Fibroblast of lung (primary cell): ENCODE measurements at regions not wholly inside any gene's neighbourhood (a gene's known extent, or its start where the extent isn't known, plus 50 kb on each side); places are given as distances from the start of the nearest gene placed in this dataset.

Experiments used
- DNase-seq, 2 donors: peaks; one replicate each; pipeline versions ENCODE4 v3.0.0 to v3.0.0-alpha.2; 2010; ENCODE audit warnings: low read depth in 2 of 2
- H2AFZ ChIP-seq: 2 replicates; pipeline ENCODE4 v1.5.1; 2012; ENCODE audit warnings: low read length, control low read depth, inconsistent platforms
- H3K27ac ChIP-seq: 2 replicates; pipeline ENCODE4 v1.5.1; 2011; ENCODE audit warnings: low read length, control low read depth; ENCODE audit not compliant: insufficient read depth
- H3K27me3 ChIP-seq: 2 replicates; pipeline ENCODE4 v1.5.1; 2011; ENCODE audit warnings: mild to moderate bottlenecking, low read length; ENCODE audit not compliant: control insufficient read depth, insufficient read depth
- H3K36me3 ChIP-seq: 2 replicates; pipeline ENCODE4 v1.5.1; 2011; ENCODE audit warnings: low read length; ENCODE audit not compliant: control insufficient read depth, insufficient read depth
- H3K4me1 ChIP-seq: 2 replicates; pipeline ENCODE4 v1.5.1; 2011; ENCODE audit warnings: low read length; ENCODE audit not compliant: control insufficient read depth, insufficient read depth; ENCODE audit errors: extremely low read depth
- H3K4me2 ChIP-seq: 2 replicates; pipeline ENCODE4 v1.5.1; 2011; ENCODE audit warnings: low read length, control low read depth; ENCODE audit not compliant: insufficient read depth; ENCODE audit errors: extremely low read depth
- H3K4me3 ChIP-seq, 4 experiments: fragments of 200-600 bp in 1 of 4; sonication (generic) in 1 of 4; replicated peaks in 1 of 4; 2 replicates each; pipeline ENCODE4 v1.5.1; 2011 to 2016; ENCODE audit warnings: low read length in 4 of 4, low read depth in 3 of 4, mild to moderate bottlenecking in 3 of 4, control low read depth in 2 of 4, inconsistent platforms in 1 of 4, mixed read lengths in 1 of 4; ENCODE audit not compliant: insufficient read depth in 1 of 4; ENCODE audit errors: control extremely low read depth in 1 of 4
- H3K79me2 ChIP-seq: 2 replicates; pipeline ENCODE4 v1.5.1; 2012; ENCODE audit warnings: mild to moderate bottlenecking, low read length, inconsistent platforms; ENCODE audit not compliant: control insufficient read depth, insufficient read depth
- H3K9ac ChIP-seq: 2 replicates; pipeline ENCODE4 v1.5.1; 2011; ENCODE audit warnings: mild to moderate bottlenecking, low read length, control low read depth; ENCODE audit not compliant: insufficient read depth
- H3K9me3 ChIP-seq: 2 replicates; pipeline ENCODE4 v1.5.1; 2012; ENCODE audit warnings: low read depth, low read length; ENCODE audit not compliant: control insufficient read depth, insufficient read depth
- H4K20me1 ChIP-seq: 2 replicates; pipeline ENCODE4 v1.5.1; 2011; ENCODE audit warnings: low read length; ENCODE audit not compliant: control insufficient read depth, insufficient read depth; ENCODE audit errors: extremely low read depth
- CTCF ChIP-seq, 2 donors: IDR thresholded peaks in 1 of 2; conservative IDR thresholded peaks in 1 of 2; 1 replicate in 1 of 2; 2 replicates in 1 of 2; pipeline ENCODE4 v1.5.1; 2011 to 2012; ENCODE audit warnings: low read length in 2 of 2, control low read depth in 1 of 2, inconsistent platforms in 1 of 2, low read depth in 1 of 2, mild to moderate bottlenecking in 1 of 2
- EZH2 ChIP-seq: IDR thresholded peaks from 2 replicates; pipeline ENCODE4 v1.5.1; 2012; ENCODE audit warnings: low read length, control low read depth, mild to moderate bottlenecking; ENCODE audit errors: missing control alignments

GRCh38 chr2:144048631-144049060 lies 471.3 kb downstream of the ZEB2 start:
- Histone ChIP-seq H3K79me2 (no peaks in the 10 kb centered on the region), H3K4me1 (no peaks in the 10 kb centered on the region), H3K27me3 (no peaks in the 10 kb centered on the region), H3K36me3 (no peaks in the 10 kb centered on the region), H3K9ac (no peak overlapping the region), H4K20me1 (no peaks in the 10 kb centered on the region), H3K4me2 (no peak overlapping the region), H3K9me3 (no peaks in the 10 kb centered on the region), H2AFZ (no peak overlapping the region), H3K4me3 (no peak overlapping the region), H3K27ac (no peak overlapping the region)
- no peak for DNase-seq
- TF ChIP-seq EZH2 (no peak), CTCF (conservative IDR thresholded peaks at IDR 0.05 in 1 of 2, IDR thresholded peaks at IDR 0.05 in 1 of 2; ENCODE audit: low read depth in 1 of 2, low read length in 2 of 2) (no peak)

- H3K4me1 ChIP-seq = no peaks in the 10 kb centered on the region
- no peak overlapping the region for H3K9ac ChIP-seq
- H2AFZ ChIP-seq = no peak overlapping the region
- H3K27ac ChIP-seq = no peak overlapping the region
- H3K9me3 ChIP-seq = no peaks in the 10 kb centered on the region
- H3K27me3 ChIP-seq = no peaks in the 10 kb centered on the region
- no peaks in the 10 kb centered on the region for H4K20me1 ChIP-seq
- H3K36me3 ChIP-seq = no peaks in the 10 kb centered on the region
- no peak for TF ChIP-seq CTCF (conservative IDR thresholded peaks at IDR 0.05 in 1 of 2, IDR thresholded peaks at IDR 0.05 in 1 of 2; ENCODE audit: low read depth in 1 of 2, low read length in 2 of 2)
- TF ChIP-seq EZH2 = no peak
- no peaks in the 10 kb centered on the region for H3K79me2 ChIP-seq
- no peak overlapping the region for H3K4me2 ChIP-seq
- H3K4me3 ChIP-seq = no peak overlapping the region
- DNase-seq = no peak
Measured at GRCh38 chr2:144042751-144043150, 477.2 kb downstream of the ZEB2 start.

- Histone ChIP-seq H3K36me3 (no peaks in the 10 kb centered on the region), H3K27ac (no peak overlapping the region), H3K4me1 (no peaks in the 10 kb centered on the region), H3K4me2 (no peak overlapping the region), H4K20me1 (no peaks in the 10 kb centered on the region), H3K4me3 (no peak overlapping the region), H3K27me3 (no peaks in the 10 kb centered on the region), H3K9me3 (no peaks in the 10 kb centered on the region), H3K9ac (no peak overlapping the region), H2AFZ (no peak overlapping the region), H3K79me2 (no peaks in the 10 kb centered on the region)
- no peak for TF ChIP-seq CTCF (conservative IDR thresholded peaks at IDR 0.05 in 1 of 2, IDR thresholded peaks at IDR 0.05 in 1 of 2; ENCODE audit: low read depth in 1 of 2, low read length in 2 of 2)
- no peak for TF ChIP-seq EZH2
- DNase-seq = no peak
Measured at GRCh38 chr2:144041612-144042011, 478.3 kb downstream of the ZEB2 start.
